ENCODE measurements at regions not wholly inside any gene's neighbourhood (a gene's known extent, or its start where the extent isn't known, plus 50 kb on each side); places are given as distances from the start of the nearest gene placed in this dataset.

GRCh38 chr12:19075711-19076340, 53.7 kb upstream of the PLEKHA5 start:
- intact Hi-C loops (cut with micrococcal nuclease; ENCODE audit: unreplicated experiment) (no loop called here), in situ Hi-C loops (cut with MboI) (no loop called here)
- CTCF ChIA-PET: interaction anchor here (0.7 kb wide), 1 partner anchor 40 kb away, joined by 3 read pairs; no protein-coding TSS in a partner anchor
- SMC1A ChIA-PET (ENCODE audit: uncharacterized antibody, unreplicated experiment): no interaction called here
- Histone ChIP-seq H3K36me3 (ENCODE audit: control insufficient read depth in 2 of 2, insufficient read depth in 2 of 2, low read length in 1 of 2) (no peaks in the 10 kb centered on the region), H3K9ac (ENCODE audit: control insufficient read depth, insufficient read depth, low read length) (no peak overlapping the region), H3K27me3 (replicated peaks in 1 of 2; ENCODE audit: control insufficient read depth in 2 of 2, insufficient read depth in 2 of 2, low read length in 1 of 2) (no peaks in the 10 kb centered on the region), H3K4me1 (ENCODE audit: control insufficient read depth, insufficient read depth, low read length) (no peaks in the 10 kb centered on the region), H4K20me1 (ENCODE audit: control insufficient read depth, insufficient read depth) (no peaks in the 10 kb centered on the region), H3K4me2 (ENCODE audit: control insufficient read depth, insufficient read depth) (no peak overlapping the region), H3K27ac (ENCODE audit: control insufficient read depth, insufficient read depth) (no peak overlapping the region), H2AFZ (ENCODE audit: control insufficient read depth, low read depth, low read length) (no peak overlapping the region), H3K4me3 (no peak overlapping the region), H3K9me3 (replicated peaks; ENCODE audit: control insufficient read depth, insufficient read depth, low read length) (no peaks in the 10 kb centered on the region), H3K79me2 (ENCODE audit: control insufficient read depth, insufficient read depth, low read length) (no peaks in the 10 kb centered on the region)
- no peak for DNase-seq (ENCODE audit: low read depth, low spot score)
- no peak for ATAC-seq
- 2% methylated on average over 3 of the region's 3 CpGs for WGBS (ENCODE audit: insufficient coverage, insufficient replicate concordance, low lambda C conversion rate, missing lambda C conversion rate)
- RAD21 ChIA-PET (ENCODE audit: unreplicated experiment): no interaction called here
- BruUV-seq (replicated peaks): no TSS peak
- FAIRE-seq: no peak
- no peak for TF ChIP-seq TBL1XR1 (IDR thresholded peaks at IDR 0.05; ENCODE audit: low read depth, low read length)
- no peak for TF ChIP-seq CBX5 (IDR thresholded peaks at IDR 0.05; ENCODE audit: low read depth)
- TF ChIP-seq JUND (IDR thresholded peaks at IDR 0.05; ENCODE audit: low read depth, low read length): no peak
- no peak for TF ChIP-seq FOXM1 (IDR thresholded peaks at IDR 0.05; ENCODE audit: low read depth, low read length)
- TF ChIP-seq MYB (IDR thresholded peaks at IDR 0.05; ENCODE audit: borderline replicate concordance, low read depth, low read length): no peak
- POLR2A ChIA-PET: no interaction called here

All from GM12878 (cell line).